ENCODE measurements at regions not wholly inside any gene's neighbourhood (a gene's known extent, or its start where the extent isn't known, plus 50 kb on each side); places are given as distances from the start of the nearest gene placed in this dataset.

DNA sequence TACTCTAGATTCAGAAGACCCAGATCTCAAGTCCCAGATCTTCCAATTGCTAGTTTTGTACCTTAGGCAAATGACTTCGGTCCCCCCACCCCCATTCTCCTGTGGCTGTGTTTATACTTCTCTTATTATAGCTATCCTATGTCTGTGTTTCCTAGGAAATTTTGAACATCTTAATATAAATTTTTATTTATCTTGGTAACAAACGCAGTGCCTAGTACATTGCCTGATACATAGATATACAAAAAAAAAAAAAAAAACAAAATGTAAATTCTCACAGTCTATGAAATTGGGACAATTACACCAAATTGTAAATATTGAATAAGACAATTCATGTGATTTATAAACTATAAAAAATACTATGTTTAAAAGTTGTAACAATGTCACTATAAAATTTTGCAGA is 84.1 kb upstream of the SLC44A3 start:
- Histone ChIP-seq H3K9me1 (ENCODE audit: control insufficient read depth, extremely low read depth, insufficient read depth, low read length) (no peaks in the 10 kb centered on the region), H3K4me3 (ENCODE audit: control insufficient read depth in 2 of 3, extremely low read depth in 1 of 3, insufficient read depth in 2 of 3, low read depth in 1 of 3, low read length in 3 of 3) (no peak overlapping the region), H3K27ac (ENCODE audit: control insufficient read depth, insufficient read depth, low read length) (no peak overlapping the region), H3K4me2 (ENCODE audit: control insufficient read depth, extremely low read depth, insufficient read depth, low read depth, low read length) (peak overlapping the region; percentile 24), H2AFZ (ENCODE audit: control insufficient read depth, low read length) (no peak overlapping the region), H3K9ac (ENCODE audit: control insufficient read depth, extremely low read depth, insufficient read depth, low read length) (no peak overlapping the region), H3K36me3 (ENCODE audit: control insufficient read depth in 2 of 2, extremely low read depth in 1 of 2, insufficient read depth in 2 of 2, low read length in 2 of 2) (no peaks in the 10 kb centered on the region), H4K20me1 (ENCODE audit: control insufficient read depth, extremely low read depth, insufficient read depth, low read length) (no peaks in the 10 kb centered on the region), H3K4me1 (ENCODE audit: control insufficient read depth, extremely low read depth, insufficient read depth, low read length) (peaks cover 54% of the 10 kb centered on the region), H3K9me3 (ENCODE audit: control insufficient read depth, low read depth, low read length) (no peaks in the 10 kb centered on the region), H3K79me2 (ENCODE audit: control insufficient read depth, insufficient read depth, low read length) (no peaks in the 10 kb centered on the region), H3K27me3 (ENCODE audit: control insufficient read depth, extremely low read depth, insufficient read depth, low read length) (no peaks in the 10 kb centered on the region)
- dilution Hi-C loops (cut with MboI; ENCODE audit: extremely low pct_ligation_motif_present, low sequenced_read_pairs) = no loop called here
- DNase-seq (ENCODE audit: low read depth, low spot score) = no peak
- TF ChIP-seq, protein P1, sequence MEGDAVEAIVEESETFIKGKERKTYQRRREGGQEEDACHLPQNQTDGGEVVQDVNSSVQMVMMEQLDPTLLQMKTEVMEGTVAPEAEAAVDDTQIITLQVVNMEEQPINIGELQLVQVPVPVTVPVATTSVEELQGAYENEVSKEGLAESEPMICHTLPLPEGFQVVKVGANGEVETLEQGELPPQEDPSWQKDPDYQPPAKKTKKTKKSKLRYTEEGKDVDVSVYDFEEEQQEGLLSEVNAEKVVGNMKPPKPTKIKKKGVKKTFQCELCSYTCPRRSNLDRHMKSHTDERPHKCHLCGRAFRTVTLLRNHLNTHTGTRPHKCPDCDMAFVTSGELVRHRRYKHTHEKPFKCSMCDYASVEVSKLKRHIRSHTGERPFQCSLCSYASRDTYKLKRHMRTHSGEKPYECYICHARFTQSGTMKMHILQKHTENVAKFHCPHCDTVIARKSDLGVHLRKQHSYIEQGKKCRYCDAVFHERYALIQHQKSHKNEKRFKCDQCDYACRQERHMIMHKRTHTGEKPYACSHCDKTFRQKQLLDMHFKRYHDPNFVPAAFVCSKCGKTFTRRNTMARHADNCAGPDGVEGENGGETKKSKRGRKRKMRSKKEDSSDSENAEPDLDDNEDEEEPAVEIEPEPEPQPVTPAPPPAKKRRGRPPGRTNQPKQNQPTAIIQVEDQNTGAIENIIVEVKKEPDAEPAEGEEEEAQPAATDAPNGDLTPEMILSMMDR (optimal IDR thresholded peaks at IDR 0.05 in 1 of 3, IDR thresholded peaks at IDR 0.05 in 1 of 3, conservative IDR thresholded peaks at IDR 0.05 in 1 of 3; ENCODE audit: extremely low read depth in 1 of 3, insufficient read depth in 2 of 3, low read length in 3 of 3) = no peak
- no peak for TF ChIP-seq EZH2 (IDR thresholded peaks at IDR 0.05; ENCODE audit: low read length)
- FAIRE-seq = no peak

DNA sequence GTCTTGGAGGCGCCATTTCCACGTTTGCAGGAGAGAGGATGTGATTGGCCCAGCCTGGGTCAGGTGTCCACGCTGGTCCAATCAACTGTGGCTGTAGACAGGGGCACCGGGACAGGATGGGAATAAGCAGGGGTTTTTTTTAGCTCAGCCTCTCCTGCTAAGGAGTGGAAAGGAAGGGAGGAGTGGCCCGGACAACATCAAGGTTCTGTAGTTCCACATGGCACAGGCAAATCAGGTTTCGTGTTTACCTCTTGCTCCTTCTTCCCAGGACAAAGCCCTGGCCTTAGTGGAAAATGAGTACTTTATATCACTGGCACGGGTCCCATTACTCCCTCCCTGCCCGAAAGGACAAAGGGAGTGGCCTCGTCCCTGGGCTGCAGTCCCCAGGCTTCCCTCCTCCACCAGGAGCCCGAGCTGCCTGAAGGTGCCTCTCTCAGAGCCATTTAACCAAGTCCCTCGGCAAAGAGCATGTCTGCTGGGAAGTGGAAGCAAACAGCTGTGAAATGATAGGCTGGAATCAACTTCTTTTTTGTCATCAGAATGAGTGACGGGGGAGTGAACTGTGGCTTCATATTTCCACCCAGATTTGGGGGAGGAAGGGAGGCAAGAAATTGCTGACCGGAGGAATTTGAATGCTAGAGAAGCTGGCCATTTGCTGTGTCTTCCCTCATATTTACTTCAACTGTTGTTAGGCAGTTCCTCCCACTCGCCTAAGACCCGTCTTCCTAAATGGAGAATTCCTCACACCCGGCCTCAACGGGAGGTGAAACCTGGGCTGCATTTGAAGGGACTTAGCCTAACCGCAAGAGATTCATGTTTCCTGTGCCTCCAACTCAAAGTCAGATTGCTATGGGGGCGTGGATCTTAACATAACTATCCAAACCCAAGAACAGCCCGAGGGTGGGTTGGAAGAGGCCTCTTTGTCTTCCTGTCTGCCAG is 84.9 kb upstream of the SLC44A3 start:
- Histone ChIP-seq H3K4me2 (ENCODE audit: control insufficient read depth, extremely low read depth, insufficient read depth, low read depth, low read length) (peak overlapping the region; percentile 24), H3K4me3 (ENCODE audit: control insufficient read depth in 2 of 3, extremely low read depth in 1 of 3, insufficient read depth in 2 of 3, low read depth in 1 of 3, low read length in 3 of 3) (no peak overlapping the region), H3K9ac (ENCODE audit: control insufficient read depth, extremely low read depth, insufficient read depth, low read length) (peak overlapping the region; percentile 16), H3K36me3 (ENCODE audit: control insufficient read depth in 2 of 2, extremely low read depth in 1 of 2, insufficient read depth in 2 of 2, low read length in 2 of 2) (no peaks in the 10 kb centered on the region), H3K4me1 (ENCODE audit: control insufficient read depth, extremely low read depth, insufficient read depth, low read length) (peaks cover 56% of the 10 kb centered on the region), H3K79me2 (ENCODE audit: control insufficient read depth, insufficient read depth, low read length) (no peaks in the 10 kb centered on the region), H3K27me3 (ENCODE audit: control insufficient read depth, extremely low read depth, insufficient read depth, low read length) (no peaks in the 10 kb centered on the region), H3K9me1 (ENCODE audit: control insufficient read depth, extremely low read depth, insufficient read depth, low read length) (no peaks in the 10 kb centered on the region), H4K20me1 (ENCODE audit: control insufficient read depth, extremely low read depth, insufficient read depth, low read length) (no peaks in the 10 kb centered on the region), H3K27ac (ENCODE audit: control insufficient read depth, insufficient read depth, low read length) (peak overlapping the region; percentile 53), H3K9me3 (ENCODE audit: control insufficient read depth, low read depth, low read length) (no peaks in the 10 kb centered on the region), H2AFZ (ENCODE audit: control insufficient read depth, low read length) (peak overlapping the region; percentile 30)
- FAIRE-seq (peak; percentile 85), DNase-seq (ENCODE audit: low read depth, low spot score) (peak; percentile 61)
- dilution Hi-C loops (cut with MboI; ENCODE audit: extremely low pct_ligation_motif_present, low sequenced_read_pairs) = no loop called here
- TF ChIP-seq, protein P1 (optimal IDR thresholded peaks at IDR 0.05 in 1 of 3, IDR thresholded peaks at IDR 0.05 in 1 of 3, conservative IDR thresholded peaks at IDR 0.05 in 1 of 3; ENCODE audit: extremely low read depth in 1 of 3, insufficient read depth in 2 of 3, low read length in 3 of 3) = no peak
- no peak for TF ChIP-seq EZH2 (IDR thresholded peaks at IDR 0.05; ENCODE audit: low read length)
